Caco-2 (cell line): ENCODE measurements at regions not wholly inside any gene's neighbourhood (a gene's known extent, or its start where the extent isn't known, plus 50 kb on each side); places are given as distances from the start of the nearest gene placed in this dataset.

Source experiments
- BruUV-seq: library from RNA; stranded (reverse); fragments of 400-500 nt; replicated peaks from 2 replicates; lab custom pipeline; 2021; lab: Mats Ljungman, UMichigan
- CTCF ChIA-PET: fragments of 300-600 bp; sonication (Branson Sonifier 250); formaldehyde crosslinking; loops from one replicate; lab custom pipeline; 2022; ENCODE audit warnings: antibody characterized with exemption; lab: Charles Lee
- POLR2A ChIA-PET: fragments of 300-600 bp; sonication (Branson Sonifier 250); formaldehyde crosslinking; loops from one replicate; lab custom pipeline; 2022; ENCODE audit warnings: antibody characterized with exemption; lab: Charles Lee
- DNase-seq, 2 experiments: peaks; one replicate each; pipeline versions ENCODE4 v3.0.0 to v3.0.0-alpha.2; 2020 to 2022
- H3K27me3 ChIP-seq: replicated peaks from 2 replicates; pipeline ENCODE4 v1.6.0; 2011; ENCODE audit warnings: low read length; ENCODE audit not compliant: control insufficient read depth, insufficient read depth
- H3K36me3 ChIP-seq: 2 replicates; pipeline ENCODE4 v1.5.1; 2011; ENCODE audit warnings: low read length; ENCODE audit not compliant: control insufficient read depth, insufficient read depth
- H3K4me1 ChIP-seq: fragments of 250-450 bp; sonication (Bioruptor Pico); 2 replicates; pipeline ENCODE4 v1.5.1; 2020; ENCODE audit warnings: mild to moderate bottlenecking
- H3K4me3 ChIP-seq: 2 replicates; pipeline ENCODE4 v1.5.1; 2011; ENCODE audit warnings: low read depth, mild to moderate bottlenecking, control low read depth, low read length
- H3K9me3 ChIP-seq: fragments of 250-450 bp; sonication (Bioruptor Pico); 2 replicates; pipeline ENCODE4 v1.5.1; 2020; ENCODE audit warnings: mild to moderate bottlenecking, moderate library complexity
- H3K27ac Mint-ChIP-seq: one replicate; pipeline ENCODE4 v1.8.0; 2022; ENCODE audit warnings: mixed read lengths; ENCODE audit not compliant: unreplicated experiment
- H3K27me3 Mint-ChIP-seq: one replicate; pipeline ENCODE4 v1.8.0; 2022; ENCODE audit warnings: mixed read lengths; ENCODE audit not compliant: insufficient read depth, unreplicated experiment
- H3K36me3 Mint-ChIP-seq: one replicate; pipeline ENCODE4 v1.8.0; 2022; ENCODE audit warnings: mild to moderate bottlenecking, mixed read lengths; ENCODE audit not compliant: insufficient read depth, unreplicated experiment
- H3K4me1 Mint-ChIP-seq: one replicate; pipeline ENCODE4 v1.8.0; 2022; ENCODE audit warnings: low read depth, mixed read lengths; ENCODE audit not compliant: unreplicated experiment
- H3K4me3 Mint-ChIP-seq: one replicate; pipeline ENCODE4 v1.8.0; 2022; ENCODE audit warnings: mild to moderate bottlenecking, moderate library complexity, mixed read lengths; ENCODE audit not compliant: unreplicated experiment
- H3K9me3 Mint-ChIP-seq: one replicate; pipeline ENCODE4 v1.8.0; 2022; ENCODE audit warnings: mixed read lengths; ENCODE audit not compliant: unreplicated experiment
- CTCF ChIP-seq, 2 experiments: fragments of 200-600 bp in 1 of 2; IDR thresholded peaks; 1 replicate in 1 of 2; 2 replicates in 1 of 2; pipeline versions ENCODE4 v1.5.1 to v1.8.0; 2011 to 2022; ENCODE audit warnings: antibody characterized with exemption in 1 of 2, control low read depth in 1 of 2, inconsistent platforms in 1 of 2, low read depth in 1 of 2, low read length in 1 of 2, mild to moderate bottlenecking in 1 of 2, moderate library complexity in 1 of 2; ENCODE audit not compliant: insufficient read depth in 1 of 2, severe bottlenecking in 1 of 2, unreplicated experiment in 1 of 2
- intact Hi-C: fragments of 100-400 bp; cut with micrococcal nuclease; formaldehyde crosslinking; loops from one replicate; pipeline ENCODE4 v1.10.0; 2022; ENCODE audit not compliant: unreplicated experiment

- no peak overlapping the region for H3K4me3 ChIP-seq
- ChIA-PET CTCF (no interaction called here), POLR2A (no interaction called here)
- no peaks in the 10 kb centered on the region for H3K27me3 ChIP-seq
- H3K4me3 Mint-ChIP-seq: no peak overlapping the region
- H3K4me1 ChIP-seq: no peaks in the 10 kb centered on the region
- peaks cover 3% of the 10 kb centered on the region for H3K27me3 Mint-ChIP-seq
- H3K36me3 Mint-ChIP-seq: no peaks in the 10 kb centered on the region
- H3K27ac Mint-ChIP-seq: no peak overlapping the region
- no peaks in the 10 kb centered on the region for H3K4me1 Mint-ChIP-seq
- intact Hi-C loops: loop anchor here (10.0 kb wide), 1 partner anchor 401 kb away; no protein-coding TSS in a partner anchor
- DNase-seq: no peak
- no peaks in the 10 kb centered on the region for H3K36me3 ChIP-seq
- TF ChIP-seq CTCF (IDR thresholded peaks at IDR 0.05; ENCODE audit: insufficient read depth in 1 of 2, low read depth in 1 of 2, low read length in 1 of 2, severe bottlenecking in 1 of 2, unreplicated experiment in 1 of 2): no peak
- no peaks in the 10 kb centered on the region for H3K9me3 Mint-ChIP-seq
- no peaks in the 10 kb centered on the region for H3K9me3 ChIP-seq
- BruUV-seq: no TSS peak
Observed at GRCh38 chr5:119745976-119746375, 116.6 kb downstream of the FAM170A start.

GRCh38 chr5:119746984-119747383 lies 117.6 kb downstream of the FAM170A start:
- POLR2A ChIA-PET: no interaction called here
- H3K9me3 Mint-ChIP-seq: no peaks in the 10 kb centered on the region

GRCh38 chr5:119750887-119751733 lies 121.8 kb downstream of the FAM170A start:
- Histone ChIP-seq H3K9me3 (no peaks in the 10 kb centered on the region), H3K27me3 (no peaks in the 10 kb centered on the region), H3K4me1 (no peaks in the 10 kb centered on the region), H3K4me3 (no peak overlapping the region), H3K36me3 (no peaks in the 10 kb centered on the region)
- no peaks in the 10 kb centered on the region for H3K36me3 Mint-ChIP-seq
- DNase-seq: no peak
- no peaks in the 10 kb centered on the region for H3K27me3 Mint-ChIP-seq
- BruUV-seq: no TSS peak
- POLR2A ChIA-PET: no interaction called here
- H3K4me3 Mint-ChIP-seq: no peak overlapping the region
- intact Hi-C loops: no loop called here
- CTCF ChIA-PET: no interaction called here
- no peak overlapping the region for H3K27ac Mint-ChIP-seq
- H3K9me3 Mint-ChIP-seq: no peaks in the 10 kb centered on the region
- H3K4me1 Mint-ChIP-seq: no peaks in the 10 kb centered on the region
- TF ChIP-seq CTCF (IDR thresholded peaks at IDR 0.05; ENCODE audit: insufficient read depth in 1 of 2, low read depth in 1 of 2, low read length in 1 of 2, severe bottlenecking in 1 of 2, unreplicated experiment in 1 of 2): no peak

More at GRCh38 chr5:119746984-119747383, 117.6 kb downstream of the FAM170A start:
- no peaks in the 10 kb centered on the region for H3K36me3 Mint-ChIP-seq
- no peak for DNase-seq
- no peaks in the 10 kb centered on the region for H3K27me3 ChIP-seq
- H3K27me3 Mint-ChIP-seq: peaks cover 3% of the 10 kb centered on the region
- no peaks in the 10 kb centered on the region for H3K36me3 ChIP-seq
- H3K4me3 ChIP-seq: no peak overlapping the region
- H3K27ac Mint-ChIP-seq: no peak overlapping the region
- H3K4me1 ChIP-seq: no peaks in the 10 kb centered on the region
- TF ChIP-seq CTCF (IDR thresholded peaks at IDR 0.05; ENCODE audit: insufficient read depth in 1 of 2, low read depth in 1 of 2, low read length in 1 of 2, severe bottlenecking in 1 of 2, unreplicated experiment in 1 of 2): no peak
- CTCF ChIA-PET: no interaction called here
- no peak overlapping the region for H3K4me3 Mint-ChIP-seq
- intact Hi-C loops: loop anchor here (10.0 kb wide), 1 partner anchor 402 kb away; no protein-coding TSS in a partner anchor
- H3K4me1 Mint-ChIP-seq: no peaks in the 10 kb centered on the region
- no peaks in the 10 kb centered on the region for H3K9me3 ChIP-seq
- BruUV-seq: no TSS peak
